Hepatocyte (in vitro differentiated cells): ENCODE measurements at regions not wholly inside any gene's neighbourhood (a gene's known extent, or its start where the extent isn't known, plus 50 kb on each side); places are given as distances from the start of the nearest gene placed in this dataset.

ENCODE experiments used
- DNase-seq: peaks from one replicate; pipeline ENCODE4 v3.0.0-alpha.2; 2016; ENCODE audit warnings: low spot score
- H2AFZ ChIP-seq: fragments of 200-600 bp; sonication (generic); 2 replicates; pipeline ENCODE4 v1.6.0; 2016; ENCODE audit warnings: antibody characterized with exemption, mild to moderate bottlenecking
- H3K27ac ChIP-seq: fragments of 200-600 bp; sonication (generic); 2 replicates; pipeline ENCODE4 v1.5.1; 2016; ENCODE audit warnings: mild to moderate bottlenecking
- H3K27me3 ChIP-seq: fragments of 200-600 bp; sonication (generic); 2 replicates; pipeline ENCODE4 v1.6.1; 2016
- H3K36me3 ChIP-seq: fragments of 200-600 bp; sonication (generic); replicated peaks from 2 replicates; pipeline ENCODE4 v1.5.1; 2016; ENCODE audit warnings: low read depth; ENCODE audit not compliant: insufficient read depth
- H3K4me1 ChIP-seq: fragments of 200-600 bp; sonication (generic); 2 replicates; pipeline ENCODE4 v1.5.1; 2016; ENCODE audit warnings: mild to moderate bottlenecking, moderate library complexity; ENCODE audit not compliant: insufficient read depth
- H3K4me2 ChIP-seq: fragments of 200-600 bp; sonication (generic); 2 replicates; pipeline ENCODE4 v1.6.0; 2016
- H3K4me3 ChIP-seq: fragments of 200-600 bp; sonication (generic); 2 replicates; pipeline ENCODE4 v1.5.1; 2016; ENCODE audit warnings: mild to moderate bottlenecking
- H3K79me2 ChIP-seq: fragments of 200-600 bp; sonication (generic); 2 replicates; pipeline ENCODE4 v1.6.0; 2017; ENCODE audit warnings: mild to moderate bottlenecking
- H3K9me2 ChIP-seq: fragments of 200-600 bp; sonication (generic); replicated peaks from 2 replicates; pipeline ENCODE4 v1.6.0; 2017; ENCODE audit warnings: mild to moderate bottlenecking; ENCODE audit not compliant: insufficient read depth
- H3K9me3 ChIP-seq: fragments of 200-600 bp; sonication (generic); 2 replicates; pipeline ENCODE4 v1.5.1; 2016; ENCODE audit warnings: low read depth, mild to moderate bottlenecking
- H4K20me1 ChIP-seq: fragments of 200-600 bp; sonication (generic); 2 replicates; pipeline ENCODE4 v1.6.0; 2016; ENCODE audit warnings: mild to moderate bottlenecking; ENCODE audit not compliant: insufficient read depth, poor library complexity, severe bottlenecking
- EZH2 ChIP-seq: fragments of 200-600 bp; sonication (generic); IDR thresholded peaks from 2 replicates; pipeline ENCODE4 v1.6.1; 2016; ENCODE audit warnings: antibody characterized with exemption, mild to moderate bottlenecking, borderline replicate concordance
- EZH2phosphoT487 ChIP-seq: fragments of 200-600 bp; sonication (generic); IDR thresholded peaks from one replicate; pipeline ENCODE4 v1.6.1; 2018; ENCODE audit warnings: antibody characterized with exemption, mild to moderate bottlenecking, low read depth, moderate library complexity; ENCODE audit not compliant: unreplicated experiment, severe bottlenecking
- whole genome bisulfite sequencing: methylation state at CpG from one replicate; pipeline ENCODE4 v1.1.6; 2016; ENCODE audit warnings: low lambda C conversion rate; ENCODE audit errors: missing lambda C conversion rate; 5-methylcytosine and 5-hydroxymethylcytosine counted together
- TF ChIP-seq, protein P1 (sequence below): fragments of 200-600 bp; sonication (generic); IDR thresholded peaks from 2 replicates; pipeline ENCODE4 v1.5.1; 2016; ENCODE audit warnings: antibody characterized with exemption, mild to moderate bottlenecking; ENCODE audit not compliant: poor library complexity

DNA sequence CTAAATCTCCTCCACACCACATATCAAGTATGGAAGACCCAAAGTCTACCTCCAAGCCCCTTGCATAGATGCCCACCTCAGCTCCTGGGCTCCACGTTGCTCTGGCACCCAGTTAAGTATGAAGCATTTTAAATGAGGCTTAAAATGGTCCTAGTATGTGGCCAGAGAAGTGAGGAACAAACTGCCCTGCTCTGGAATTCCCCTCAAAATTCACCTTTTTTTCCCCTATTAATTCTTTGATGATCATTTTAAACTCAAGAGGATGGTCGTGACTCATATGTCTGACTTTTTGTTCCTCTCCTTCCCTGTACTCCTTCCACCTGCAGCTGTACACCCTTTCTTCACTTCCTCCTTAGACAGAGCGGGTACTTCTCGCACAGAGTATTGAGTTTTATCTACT, 234.5 kb upstream of the MYOCD start:
- no peaks in the 10 kb centered on the region for H3K4me1 ChIP-seq
- H3K27ac ChIP-seq = no peak overlapping the region
- H3K4me2 ChIP-seq = no peak overlapping the region
- no peaks in the 10 kb centered on the region for H3K79me2 ChIP-seq
- no peaks in the 10 kb centered on the region for H3K27me3 ChIP-seq
- no peak overlapping the region for H2AFZ ChIP-seq
- no peaks in the 10 kb centered on the region for H3K9me3 ChIP-seq
- no peaks in the 10 kb centered on the region for H3K36me3 ChIP-seq
- no peaks in the 10 kb centered on the region for H4K20me1 ChIP-seq
- whole genome bisulfite sequencing = 82% methylated on average over 4 of the region's 4 CpGs
- H3K4me3 ChIP-seq = no peak overlapping the region
- DNase-seq = no peak
- H3K9me2 ChIP-seq = no peaks in the 10 kb centered on the region
- TF ChIP-seq EZH2phosphoT487 = no peak
- TF ChIP-seq EZH2 = no peak
- TF ChIP-seq, protein P1, sequence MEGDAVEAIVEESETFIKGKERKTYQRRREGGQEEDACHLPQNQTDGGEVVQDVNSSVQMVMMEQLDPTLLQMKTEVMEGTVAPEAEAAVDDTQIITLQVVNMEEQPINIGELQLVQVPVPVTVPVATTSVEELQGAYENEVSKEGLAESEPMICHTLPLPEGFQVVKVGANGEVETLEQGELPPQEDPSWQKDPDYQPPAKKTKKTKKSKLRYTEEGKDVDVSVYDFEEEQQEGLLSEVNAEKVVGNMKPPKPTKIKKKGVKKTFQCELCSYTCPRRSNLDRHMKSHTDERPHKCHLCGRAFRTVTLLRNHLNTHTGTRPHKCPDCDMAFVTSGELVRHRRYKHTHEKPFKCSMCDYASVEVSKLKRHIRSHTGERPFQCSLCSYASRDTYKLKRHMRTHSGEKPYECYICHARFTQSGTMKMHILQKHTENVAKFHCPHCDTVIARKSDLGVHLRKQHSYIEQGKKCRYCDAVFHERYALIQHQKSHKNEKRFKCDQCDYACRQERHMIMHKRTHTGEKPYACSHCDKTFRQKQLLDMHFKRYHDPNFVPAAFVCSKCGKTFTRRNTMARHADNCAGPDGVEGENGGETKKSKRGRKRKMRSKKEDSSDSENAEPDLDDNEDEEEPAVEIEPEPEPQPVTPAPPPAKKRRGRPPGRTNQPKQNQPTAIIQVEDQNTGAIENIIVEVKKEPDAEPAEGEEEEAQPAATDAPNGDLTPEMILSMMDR = no peak

DNA sequence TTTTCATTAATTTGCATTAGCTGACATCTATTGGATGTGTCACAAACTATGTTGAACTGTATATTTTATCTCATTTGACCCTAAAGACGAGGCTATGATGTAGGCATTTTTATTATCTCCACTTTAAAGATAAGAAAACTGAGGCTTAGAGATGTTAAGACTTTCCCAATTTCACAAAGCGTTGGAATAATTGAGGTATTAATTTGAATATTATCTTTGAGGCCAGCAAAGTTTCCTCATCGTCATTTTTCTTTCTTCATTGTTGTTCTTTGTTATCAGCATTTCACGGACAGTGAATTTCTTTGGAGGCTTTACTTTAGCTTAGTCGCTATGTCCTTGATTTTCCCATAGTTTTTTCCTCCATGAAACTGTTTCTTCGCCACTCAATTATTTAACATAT, 227.5 kb upstream of the MYOCD start:
- H3K4me3 ChIP-seq = no peak overlapping the region
- no peaks in the 10 kb centered on the region for H3K4me1 ChIP-seq
- no peaks in the 10 kb centered on the region for H3K27me3 ChIP-seq
- TF ChIP-seq EZH2 (no peak), EZH2phosphoT487 (no peak)
- TF ChIP-seq, protein P1 = no peak
- H3K9me2 ChIP-seq = no peaks in the 10 kb centered on the region
- H3K36me3 ChIP-seq = no peaks in the 10 kb centered on the region
- DNase-seq = no peak
- 69% methylated on average over 6 of the region's 6 CpGs for WGBS
- H3K27ac ChIP-seq = no peak overlapping the region
- no peaks in the 10 kb centered on the region for H3K9me3 ChIP-seq
- H3K79me2 ChIP-seq = no peaks in the 10 kb centered on the region
- no peak overlapping the region for H2AFZ ChIP-seq
- H3K4me2 ChIP-seq = no peak overlapping the region
- no peaks in the 10 kb centered on the region for H4K20me1 ChIP-seq

DNA sequence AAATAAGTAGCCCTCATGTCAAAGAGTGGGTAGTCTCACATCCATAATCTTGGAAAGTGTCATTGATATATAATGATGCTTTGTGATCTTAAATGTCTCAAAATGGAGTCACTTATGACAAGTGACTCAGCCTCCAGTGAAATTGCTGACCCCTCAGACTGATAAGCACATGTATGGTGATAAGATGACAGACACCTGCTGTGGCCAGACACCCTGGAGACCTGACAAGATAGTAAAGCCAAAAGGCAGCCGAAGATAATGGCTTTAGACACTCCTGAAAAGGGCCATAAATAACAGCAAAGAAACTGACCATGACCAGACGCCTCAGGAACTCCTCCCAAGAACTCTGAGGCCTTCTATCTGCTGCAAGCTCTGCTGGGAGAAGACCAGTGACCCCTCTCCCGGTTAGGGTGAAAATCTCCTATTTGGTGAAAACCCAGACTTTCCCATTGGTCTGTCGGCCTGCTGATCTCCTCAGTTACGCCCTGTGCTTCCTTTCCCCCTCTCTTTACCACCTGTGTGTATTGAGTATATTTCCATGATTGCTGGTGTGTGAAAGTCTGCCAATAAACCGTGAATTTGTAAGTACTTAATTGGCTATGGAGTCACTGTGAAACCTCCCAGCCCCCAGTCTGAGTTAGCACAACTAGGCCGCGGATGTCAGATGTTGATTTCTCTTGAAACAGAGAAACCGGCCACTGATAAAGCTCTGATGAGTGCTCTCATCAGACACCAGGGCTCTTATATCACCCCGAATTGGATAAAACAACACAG, 226.7 kb upstream of the MYOCD start:
- H3K9me2 ChIP-seq = no peaks in the 10 kb centered on the region
- DNase-seq = no peak
- no peak for TF ChIP-seq EZH2phosphoT487
- TF ChIP-seq, protein P1 = no peak
- no peak for TF ChIP-seq EZH2
- no peaks in the 10 kb centered on the region for H3K9me3 ChIP-seq
- H3K4me1 ChIP-seq = no peaks in the 10 kb centered on the region
- WGBS = 53% methylated on average over 10 of the region's 10 CpGs
- H3K27ac ChIP-seq = no peak overlapping the region
- no peaks in the 10 kb centered on the region for H3K27me3 ChIP-seq
- H3K79me2 ChIP-seq = no peaks in the 10 kb centered on the region
- H3K4me2 ChIP-seq = no peak overlapping the region
- no peak overlapping the region for H3K4me3 ChIP-seq
- no peak overlapping the region for H2AFZ ChIP-seq
- H4K20me1 ChIP-seq = no peaks in the 10 kb centered on the region
- H3K36me3 ChIP-seq = no peaks in the 10 kb centered on the region

DNA sequence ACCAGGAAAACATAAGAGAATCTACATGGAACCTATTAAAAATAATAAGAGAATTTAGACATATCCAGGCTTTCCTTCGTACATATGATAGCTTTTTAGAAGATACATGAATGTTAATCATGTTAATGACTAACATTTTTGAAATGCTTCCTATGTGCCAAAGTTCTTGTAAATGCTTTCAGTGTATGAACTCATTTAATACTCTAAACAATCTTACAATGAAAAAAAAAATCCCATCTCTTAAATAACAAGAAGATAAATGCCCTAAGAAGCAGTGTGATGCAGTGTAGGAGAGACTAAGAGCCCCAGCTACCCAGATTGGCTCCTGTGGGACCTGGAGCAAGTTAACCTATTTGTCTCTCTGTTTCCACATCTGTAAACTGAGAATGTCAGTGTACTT, 220.4 kb upstream of the MYOCD start:
- no peak for DNase-seq
- Histone ChIP-seq H3K4me1 (no peaks in the 10 kb centered on the region), H3K79me2 (no peaks in the 10 kb centered on the region), H3K9me3 (no peaks in the 10 kb centered on the region), H2AFZ (no peak overlapping the region), H3K36me3 (no peaks in the 10 kb centered on the region), H3K27ac (no peak overlapping the region), H3K4me2 (no peak overlapping the region), H4K20me1 (no peaks in the 10 kb centered on the region), H3K9me2 (no peaks in the 10 kb centered on the region), H3K27me3 (no peaks in the 10 kb centered on the region), H3K4me3 (no peak overlapping the region)
- TF ChIP-seq EZH2 (no peak), EZH2phosphoT487 (no peak)
- TF ChIP-seq, protein P1 = no peak
- 96% methylated on average over 1 of the region's 1 CpG for WGBS
